ENCODE measurements at regions not wholly inside any gene's neighbourhood (a gene's known extent, or its start where the extent isn't known, plus 50 kb on each side); places are given as distances from the start of the nearest gene placed in this dataset.

DNA sequence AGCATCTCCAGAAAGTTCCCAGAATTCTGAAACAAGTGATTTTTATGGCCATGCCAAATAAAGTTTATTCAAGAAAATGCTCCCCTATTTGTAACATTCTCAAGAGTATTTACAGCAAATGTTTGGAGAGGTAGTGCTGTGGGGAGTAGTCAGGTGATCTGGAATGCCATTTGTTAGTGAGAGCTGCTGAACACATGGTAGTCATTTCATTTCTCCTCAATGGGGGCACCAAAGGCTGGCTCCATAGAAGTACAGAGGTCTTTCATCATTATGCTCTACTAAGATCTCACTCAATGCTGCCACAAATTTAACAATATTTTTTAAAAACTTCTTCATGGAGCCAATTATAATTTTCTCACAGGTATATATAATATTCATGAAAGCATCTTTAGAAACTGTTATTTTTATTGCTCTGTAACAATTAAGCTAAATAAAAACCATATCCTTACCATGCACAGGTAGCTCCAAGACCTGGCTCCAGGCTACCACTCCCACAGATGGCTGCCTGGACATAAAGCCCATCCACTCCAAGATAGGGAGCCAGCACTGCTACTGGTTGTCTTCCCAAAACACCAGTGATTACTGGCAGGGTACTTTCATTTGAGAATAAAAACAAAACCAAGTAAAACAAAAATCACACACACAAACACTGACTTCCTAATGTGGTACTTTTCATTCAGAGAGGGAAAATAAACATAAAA lies 200.8 kb downstream of the PLK2 start:
- TF ChIP-seq, protein P1, sequence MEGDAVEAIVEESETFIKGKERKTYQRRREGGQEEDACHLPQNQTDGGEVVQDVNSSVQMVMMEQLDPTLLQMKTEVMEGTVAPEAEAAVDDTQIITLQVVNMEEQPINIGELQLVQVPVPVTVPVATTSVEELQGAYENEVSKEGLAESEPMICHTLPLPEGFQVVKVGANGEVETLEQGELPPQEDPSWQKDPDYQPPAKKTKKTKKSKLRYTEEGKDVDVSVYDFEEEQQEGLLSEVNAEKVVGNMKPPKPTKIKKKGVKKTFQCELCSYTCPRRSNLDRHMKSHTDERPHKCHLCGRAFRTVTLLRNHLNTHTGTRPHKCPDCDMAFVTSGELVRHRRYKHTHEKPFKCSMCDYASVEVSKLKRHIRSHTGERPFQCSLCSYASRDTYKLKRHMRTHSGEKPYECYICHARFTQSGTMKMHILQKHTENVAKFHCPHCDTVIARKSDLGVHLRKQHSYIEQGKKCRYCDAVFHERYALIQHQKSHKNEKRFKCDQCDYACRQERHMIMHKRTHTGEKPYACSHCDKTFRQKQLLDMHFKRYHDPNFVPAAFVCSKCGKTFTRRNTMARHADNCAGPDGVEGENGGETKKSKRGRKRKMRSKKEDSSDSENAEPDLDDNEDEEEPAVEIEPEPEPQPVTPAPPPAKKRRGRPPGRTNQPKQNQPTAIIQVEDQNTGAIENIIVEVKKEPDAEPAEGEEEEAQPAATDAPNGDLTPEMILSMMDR (IDR thresholded peaks at IDR 0.05; ENCODE audit: low read depth, low read length, poor library complexity, severe bottlenecking) = no peak
- no peak for TF ChIP-seq EZH2phosphoT487 (IDR thresholded peaks at IDR 0.05; ENCODE audit: borderline replicate concordance, low read length)

Measured in DOHH2 (cell line).